Liver (tissue), 8 donors: ENCODE measurements at regions not wholly inside any gene's neighbourhood (a gene's known extent, or its start where the extent isn't known, plus 50 kb on each side); places are given as distances from the start of the nearest gene placed in this dataset.

Source experiments
- DNase-seq: peaks from one replicate; pipeline ENCODE4 v3.0.0-alpha.2; 2017; ENCODE audit warnings: low spot score
- H3K27ac ChIP-seq, 2 donors: one replicate each; pipeline ENCODE4 v1.7.0; 2013; ENCODE audit warnings: inconsistent platforms in 2 of 2, low read length in 2 of 2, control low read depth in 1 of 2, low read depth in 1 of 2, mild to moderate bottlenecking in 1 of 2
- H3K27me3 ChIP-seq, 4 donors: one replicate each; pipeline versions ENCODE4 v1.6.1 to v1.7.0; 2013; ENCODE audit warnings: low read length in 3 of 4, inconsistent platforms in 1 of 4, mild to moderate bottlenecking in 1 of 4, moderate library complexity in 1 of 4; ENCODE audit not compliant: control insufficient read depth in 4 of 4, insufficient read depth in 4 of 4
- H3K36me3 ChIP-seq, 4 donors: one replicate each; pipeline versions ENCODE4 v1.6.1 to v1.7.0; 2013; ENCODE audit warnings: low read length in 3 of 4, mild to moderate bottlenecking in 3 of 4, low read depth in 1 of 4, moderate library complexity in 1 of 4; ENCODE audit not compliant: control insufficient read depth in 4 of 4, insufficient read depth in 3 of 4
- H3K4me1 ChIP-seq, 4 donors: one replicate each; pipeline versions ENCODE4 v1.6.1 to v1.7.0; 2013; ENCODE audit warnings: low read length in 3 of 4, mild to moderate bottlenecking in 3 of 4, moderate library complexity in 1 of 4; ENCODE audit not compliant: control insufficient read depth in 4 of 4, insufficient read depth in 4 of 4
- H3K4me3 ChIP-seq, 3 donors: one replicate each; pipeline versions ENCODE4 v1.6.1 to v1.7.0; 2013; ENCODE audit warnings: low read length in 3 of 3, control low read depth in 1 of 3, low read depth in 1 of 3, mild to moderate bottlenecking in 1 of 3
- H3K9ac ChIP-seq, 2 donors: one replicate each; pipeline ENCODE4 v1.7.0; 2013; ENCODE audit warnings: low read length in 2 of 2, mild to moderate bottlenecking in 2 of 2, moderate library complexity in 2 of 2, control low read depth in 1 of 2, low read depth in 1 of 2
- H3K9me3 ChIP-seq, 4 donors: one replicate each; pipeline versions ENCODE4 v1.6.1 to v1.7.0; 2013; ENCODE audit warnings: low read length in 3 of 4; ENCODE audit not compliant: control insufficient read depth in 4 of 4
- EGR1 ChIP-seq, 2 donors: IDR thresholded peaks; 2 replicates each; pipeline ENCODE4 v1.6.1; 2016 to 2018; ENCODE audit warnings: antibody characterized with exemption in 2 of 2, low read depth in 2 of 2
- FOXA1 ChIP-seq: IDR thresholded peaks from 2 replicates; pipeline ENCODE4 v1.6.1; 2016; ENCODE audit warnings: antibody characterized with exemption
- FOXA2 ChIP-seq: IDR thresholded peaks from 2 replicates; pipeline ENCODE4 v1.6.1; 2016; ENCODE audit warnings: antibody characterized with exemption
- GABPA ChIP-seq, 2 donors: IDR thresholded peaks in 1 of 2; conservative IDR thresholded peaks in 1 of 2; 2 replicates each; pipeline ENCODE4 v1.6.1; 2016; ENCODE audit warnings: antibody characterized with exemption in 2 of 2, mild to moderate bottlenecking in 1 of 2, moderate library complexity in 1 of 2
- HNF4A ChIP-seq, 2 donors: conservative IDR thresholded peaks; 2 replicates each; pipeline ENCODE4 v1.6.1; 2016; ENCODE audit warnings: antibody characterized with exemption in 2 of 2, mild to moderate bottlenecking in 2 of 2
- HNF4G ChIP-seq: IDR thresholded peaks from 2 replicates; pipeline ENCODE4 v1.6.1; 2016; ENCODE audit warnings: antibody characterized with exemption
- JUND ChIP-seq, 2 donors: IDR thresholded peaks; 2 replicates each; pipeline ENCODE4 v1.6.1; 2016; ENCODE audit warnings: antibody characterized with exemption in 2 of 2
- MAX ChIP-seq: IDR thresholded peaks from 2 replicates; pipeline ENCODE4 v1.6.1; 2016; ENCODE audit warnings: antibody characterized with exemption
- NR2F2 ChIP-seq: IDR thresholded peaks from 2 replicates; pipeline ENCODE4 v1.6.1; 2016; ENCODE audit warnings: antibody characterized with exemption
- RAD21 ChIP-seq, 2 donors: IDR thresholded peaks; 2 replicates each; pipeline ENCODE4 v1.6.1; 2016; ENCODE audit warnings: antibody characterized with exemption in 2 of 2, mild to moderate bottlenecking in 2 of 2
- RXRA ChIP-seq, 2 donors: IDR thresholded peaks; 2 replicates each; pipeline ENCODE4 v1.6.1; 2017 to 2018; ENCODE audit warnings: antibody characterized with exemption in 2 of 2, mild to moderate bottlenecking in 1 of 2
- SP1 ChIP-seq: IDR thresholded peaks from 2 replicates; pipeline ENCODE4 v1.6.1; 2018; ENCODE audit warnings: antibody characterized with exemption, mild to moderate bottlenecking
- TAF1 ChIP-seq: conservative IDR thresholded peaks from 2 replicates; pipeline ENCODE4 v1.6.1; 2016; ENCODE audit warnings: antibody characterized with exemption, mild to moderate bottlenecking
- YY1 ChIP-seq: IDR thresholded peaks from 2 replicates; pipeline ENCODE4 v1.6.1; 2016; ENCODE audit warnings: antibody characterized with exemption, mild to moderate bottlenecking
- WGBS: extraction: QIAGEN DNeasy Blood & Tissue Kit; methylation state at CpG from one replicate; pipeline ENCODE4 v1.1.7; 2013; 5-methylcytosine and 5-hydroxymethylcytosine counted together
- TF ChIP-seq, protein P1 (sequence below): IDR thresholded peaks from 2 replicates; pipeline ENCODE4 v1.6.1; 2016; ENCODE audit warnings: antibody characterized with exemption, mild to moderate bottlenecking
- TF ChIP-seq, protein P2 (sequence below): fragments of 150-350 bp; IDR thresholded peaks from 2 replicates; pipeline ENCODE4 v1.5.1; 2017; ENCODE audit warnings: improper control_type of control experiment, low read depth, low read length; ENCODE audit not compliant: missing input control
- TF ChIP-seq, protein P3 (sequence below): IDR thresholded peaks from 2 replicates; pipeline ENCODE4 v1.6.1; 2016; ENCODE audit warnings: antibody characterized with exemption
- donor health status: healthy.
- donor health status: healthy.
- donor health status: healthy.
- donor health status: healthy.
- donor health status: healthy.

DNA sequence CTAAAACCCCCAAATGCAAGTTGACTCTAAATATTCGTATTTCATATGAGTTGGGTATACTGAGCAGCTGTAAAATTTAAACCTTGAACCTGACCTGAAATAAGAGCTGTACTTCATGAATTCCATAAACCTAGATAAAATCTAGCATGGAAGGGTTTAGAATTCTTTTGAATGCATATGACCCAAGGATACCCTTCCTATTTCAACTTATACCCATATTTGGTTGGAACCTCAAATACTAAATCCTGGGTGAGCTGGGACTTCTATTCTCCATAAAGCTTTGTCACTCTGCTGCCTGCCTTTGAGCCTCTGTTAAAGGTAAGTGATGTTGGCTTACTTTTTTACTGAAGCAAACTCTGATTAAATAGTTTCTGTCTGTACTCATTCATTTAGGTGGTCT, 994.6 kb downstream of the SUCLG1 start:
- Histone ChIP-seq H3K27ac (no peak overlapping the region), H3K4me3 (no peak overlapping the region), H3K9me3 (no peaks in the 10 kb centered on the region), H3K36me3 (no peaks in the 10 kb centered on the region), H3K4me1 (no peaks in the 10 kb centered on the region), H3K27me3 (no peaks in the 10 kb centered on the region), H3K9ac (no peak overlapping the region)
- no peak for TF ChIP-seq JUND (IDR thresholded peaks at IDR 0.05)
- 90% methylated on average over 1 of the region's 1 CpG for WGBS
- no peak for DNase-seq

DNA sequence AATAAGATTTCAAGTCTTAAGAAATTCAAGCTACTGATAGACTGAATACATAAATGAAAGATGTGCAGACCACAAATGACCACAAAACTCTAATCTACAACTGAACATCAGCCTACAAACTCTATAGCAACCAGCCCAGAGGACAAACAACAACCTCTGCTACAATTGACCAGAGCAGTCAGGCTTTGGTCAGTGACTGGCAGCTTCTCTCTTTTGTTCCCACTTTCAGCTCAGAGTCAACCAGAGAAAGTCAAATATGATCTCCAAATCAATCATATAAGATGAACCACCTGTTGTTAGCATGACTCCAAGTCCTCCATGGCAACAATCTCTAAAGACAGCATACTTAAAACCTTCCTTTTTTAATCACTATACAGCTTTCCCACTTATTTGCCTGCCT, 996.2 kb downstream of the SUCLG1 start:
- Histone ChIP-seq H3K9me3 (no peaks in the 10 kb centered on the region), H3K4me1 (no peaks in the 10 kb centered on the region), H3K27me3 (no peaks in the 10 kb centered on the region), H3K27ac (no peak overlapping the region), H3K4me3 (no peak overlapping the region), H3K9ac (no peak overlapping the region), H3K36me3 (no peaks in the 10 kb centered on the region)
- TF ChIP-seq, protein P1, sequence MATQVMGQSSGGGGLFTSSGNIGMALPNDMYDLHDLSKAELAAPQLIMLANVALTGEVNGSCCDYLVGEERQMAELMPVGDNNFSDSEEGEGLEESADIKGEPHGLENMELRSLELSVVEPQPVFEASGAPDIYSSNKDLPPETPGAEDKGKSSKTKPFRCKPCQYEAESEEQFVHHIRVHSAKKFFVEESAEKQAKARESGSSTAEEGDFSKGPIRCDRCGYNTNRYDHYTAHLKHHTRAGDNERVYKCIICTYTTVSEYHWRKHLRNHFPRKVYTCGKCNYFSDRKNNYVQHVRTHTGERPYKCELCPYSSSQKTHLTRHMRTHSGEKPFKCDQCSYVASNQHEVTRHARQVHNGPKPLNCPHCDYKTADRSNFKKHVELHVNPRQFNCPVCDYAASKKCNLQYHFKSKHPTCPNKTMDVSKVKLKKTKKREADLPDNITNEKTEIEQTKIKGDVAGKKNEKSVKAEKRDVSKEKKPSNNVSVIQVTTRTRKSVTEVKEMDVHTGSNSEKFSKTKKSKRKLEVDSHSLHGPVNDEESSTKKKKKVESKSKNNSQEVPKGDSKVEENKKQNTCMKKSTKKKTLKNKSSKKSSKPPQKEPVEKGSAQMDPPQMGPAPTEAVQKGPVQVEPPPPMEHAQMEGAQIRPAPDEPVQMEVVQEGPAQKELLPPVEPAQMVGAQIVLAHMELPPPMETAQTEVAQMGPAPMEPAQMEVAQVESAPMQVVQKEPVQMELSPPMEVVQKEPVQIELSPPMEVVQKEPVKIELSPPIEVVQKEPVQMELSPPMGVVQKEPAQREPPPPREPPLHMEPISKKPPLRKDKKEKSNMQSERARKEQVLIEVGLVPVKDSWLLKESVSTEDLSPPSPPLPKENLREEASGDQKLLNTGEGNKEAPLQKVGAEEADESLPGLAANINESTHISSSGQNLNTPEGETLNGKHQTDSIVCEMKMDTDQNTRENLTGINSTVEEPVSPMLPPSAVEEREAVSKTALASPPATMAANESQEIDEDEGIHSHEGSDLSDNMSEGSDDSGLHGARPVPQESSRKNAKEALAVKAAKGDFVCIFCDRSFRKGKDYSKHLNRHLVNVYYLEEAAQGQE = no peak
- TF ChIP-seq HNF4A (conservative IDR thresholded peaks at IDR 0.05) (no peak), FOXA2 (no peak), GABPA (IDR thresholded peaks at IDR 0.05 in 1 of 2, conservative IDR thresholded peaks at IDR 0.05 in 1 of 2) (no peak), YY1 (no peak), TAF1 (no peak), NR2F2 (no peak)
- no peak for DNase-seq

GRCh38 chr2:83461135-83461534, 997.9 kb downstream of the SUCLG1 start:
- Histone ChIP-seq H3K27me3 (no peaks in the 10 kb centered on the region), H3K9me3 (no peaks in the 10 kb centered on the region), H3K36me3 (no peaks in the 10 kb centered on the region), H3K4me1 (no peaks in the 10 kb centered on the region), H3K4me3 (no peak overlapping the region), H3K9ac (no peak overlapping the region), H3K27ac (no peak overlapping the region)
- TF ChIP-seq RXRA (IDR thresholded peaks at IDR 0.05) (no peak), JUND (IDR thresholded peaks at IDR 0.05) (no peak), HNF4G (no peak), HNF4A (conservative IDR thresholded peaks at IDR 0.05) (no peak), FOXA1 (no peak), TAF1 (no peak), NR2F2 (no peak), GABPA (IDR thresholded peaks at IDR 0.05 in 1 of 2, conservative IDR thresholded peaks at IDR 0.05 in 1 of 2) (no peak), SP1 (no peak), MAX (no peak), RAD21 (IDR thresholded peaks at IDR 0.05) (no peak), EGR1 (IDR thresholded peaks at IDR 0.05; ENCODE audit: low read depth in 2 of 2) (no peak), FOXA2 (no peak)
- TF ChIP-seq, protein P2, sequence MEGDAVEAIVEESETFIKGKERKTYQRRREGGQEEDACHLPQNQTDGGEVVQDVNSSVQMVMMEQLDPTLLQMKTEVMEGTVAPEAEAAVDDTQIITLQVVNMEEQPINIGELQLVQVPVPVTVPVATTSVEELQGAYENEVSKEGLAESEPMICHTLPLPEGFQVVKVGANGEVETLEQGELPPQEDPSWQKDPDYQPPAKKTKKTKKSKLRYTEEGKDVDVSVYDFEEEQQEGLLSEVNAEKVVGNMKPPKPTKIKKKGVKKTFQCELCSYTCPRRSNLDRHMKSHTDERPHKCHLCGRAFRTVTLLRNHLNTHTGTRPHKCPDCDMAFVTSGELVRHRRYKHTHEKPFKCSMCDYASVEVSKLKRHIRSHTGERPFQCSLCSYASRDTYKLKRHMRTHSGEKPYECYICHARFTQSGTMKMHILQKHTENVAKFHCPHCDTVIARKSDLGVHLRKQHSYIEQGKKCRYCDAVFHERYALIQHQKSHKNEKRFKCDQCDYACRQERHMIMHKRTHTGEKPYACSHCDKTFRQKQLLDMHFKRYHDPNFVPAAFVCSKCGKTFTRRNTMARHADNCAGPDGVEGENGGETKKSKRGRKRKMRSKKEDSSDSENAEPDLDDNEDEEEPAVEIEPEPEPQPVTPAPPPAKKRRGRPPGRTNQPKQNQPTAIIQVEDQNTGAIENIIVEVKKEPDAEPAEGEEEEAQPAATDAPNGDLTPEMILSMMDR = no peak
- TF ChIP-seq, protein P1 = no peak
- TF ChIP-seq, protein P3, sequence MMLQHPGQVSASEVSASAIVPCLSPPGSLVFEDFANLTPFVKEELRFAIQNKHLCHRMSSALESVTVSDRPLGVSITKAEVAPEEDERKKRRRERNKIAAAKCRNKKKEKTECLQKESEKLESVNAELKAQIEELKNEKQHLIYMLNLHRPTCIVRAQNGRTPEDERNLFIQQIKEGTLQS = no peak
- WGBS = 89% methylated on average over 3 of the region's 3 CpGs
- DNase-seq = no peak
